HEK293 (cell line): ENCODE measurements at regions not wholly inside any gene's neighbourhood (a gene's known extent, or its start where the extent isn't known, plus 50 kb on each side); places are given as distances from the start of the nearest gene placed in this dataset.
A peak's percentile ranks its signal among the peaks of the same experiment; 100 is the strongest.
"Not testable (repeated sequence)": the region's sequence is repeated elsewhere in the genome, so short reads cannot be mapped to it uniquely, and the experiment has no call there.

Experiments used
- CTCF ChIA-PET: fragments of 350-600 bp; formaldehyde crosslinking; extraction: SDS; loops from one replicate; lab custom pipeline; 2021; ENCODE audit warnings: antibody characterized with exemption; lab: Yijun Ruan, JAX
- POLR2A ChIA-PET: fragments of 300-600 bp; formaldehyde crosslinking; extraction: SDS; loops from one replicate; lab custom pipeline; 2020; ENCODE audit warnings: antibody characterized with exemption, inconsistent platforms; lab: Yijun Ruan, JAX
- H3K27ac ChIP-seq: fragments of 200-500 bp; sonication (Bioruptor generic); 2 replicates; pipeline ENCODE4 v1.5.1; 2014; ENCODE audit warnings: low read depth, low read length, control low read depth, inconsistent platforms; ENCODE audit errors: extremely low read depth
- H3K36me3 ChIP-seq, 2 experiments: fragments of 200-500 bp in 1 of 2; sonication (Bioruptor generic) in 1 of 2; 1 replicate in 1 of 2; 2 replicates in 1 of 2; pipeline ENCODE4 v1.5.1; 2014 to 2017; ENCODE audit warnings: inconsistent platforms in 2 of 2, low read length in 2 of 2; ENCODE audit not compliant: control insufficient read depth in 2 of 2, insufficient read depth in 1 of 2
- H3K4me1 ChIP-seq: fragments of 200-500 bp; sonication (Bioruptor generic); 2 replicates; pipeline ENCODE4 v1.5.1; 2014; ENCODE audit warnings: mild to moderate bottlenecking, low read length, inconsistent platforms; ENCODE audit not compliant: control insufficient read depth, insufficient read depth
- H3K4me3 ChIP-seq: 2 replicates; pipeline ENCODE4 v1.5.1; 2011; ENCODE audit warnings: low read depth, mild to moderate bottlenecking, control low read depth, low read length, moderate library complexity
- H3K9me3 ChIP-seq: fragments of 200-500 bp; sonication (Bioruptor generic); 2 replicates; pipeline ENCODE4 v1.5.1; 2014; ENCODE audit warnings: low read depth, low read length, inconsistent platforms; ENCODE audit not compliant: control insufficient read depth, insufficient read depth
- GLIS2 ChIP-seq: fragments of 450-650 bp; formaldehyde crosslinking; IDR thresholded peaks from 2 replicates; pipeline ENCODE4 v1.5.1; 2016; ENCODE audit warnings: missing biosample characterization, missing genetic modification characterization
- MEIS1 ChIP-seq: sonication (generic); formaldehyde crosslinking; IDR thresholded peaks from 2 replicates; pipeline ENCODE4 v1.8.1; 2022; ENCODE audit warnings: missing genetic modification reagents, mild to moderate bottlenecking, borderline replicate concordance
- ZBTB17 ChIP-seq: fragments of 450-650 bp; formaldehyde crosslinking; IDR thresholded peaks from 2 replicates; pipeline ENCODE4 v1.5.1; 2016; ENCODE audit warnings: missing biosample characterization, missing genetic modification characterization
- ZNF155 ChIP-seq: fragments of 450-650 bp; formaldehyde crosslinking; IDR thresholded peaks from 2 replicates; pipeline ENCODE4 v1.5.1; 2016; ENCODE audit warnings: missing biosample characterization, missing genetic modification characterization
- ZNF157 ChIP-seq: fragments of 450-650 bp; formaldehyde crosslinking; IDR thresholded peaks from 2 replicates; pipeline ENCODE4 v1.5.1; 2016; ENCODE audit warnings: missing biosample characterization, missing genetic modification characterization
- ZNF169 ChIP-seq: fragments of 450-650 bp; formaldehyde crosslinking; IDR thresholded peaks from 2 replicates; pipeline ENCODE4 v1.5.1; 2016; ENCODE audit warnings: missing biosample characterization, missing genetic modification characterization
- ZNF223 ChIP-seq: fragments of 450-650 bp; formaldehyde crosslinking; IDR thresholded peaks from 2 replicates; pipeline ENCODE4 v1.5.1; 2016; ENCODE audit warnings: missing biosample characterization, missing genetic modification characterization
- ZNF248 ChIP-seq: fragments of 450-650 bp; formaldehyde crosslinking; IDR thresholded peaks from 2 replicates; pipeline ENCODE4 v1.5.1; 2017; ENCODE audit warnings: missing biosample characterization, missing genetic modification characterization
- ZNF266 ChIP-seq: fragments of 450-650 bp; formaldehyde crosslinking; IDR thresholded peaks from 2 replicates; pipeline ENCODE4 v1.5.1; 2016; ENCODE audit warnings: missing biosample characterization, missing genetic modification characterization, low read depth
- ZNF311 ChIP-seq: fragments of 450-650 bp; formaldehyde crosslinking; IDR thresholded peaks from 2 replicates; pipeline ENCODE4 v1.5.1; 2017; ENCODE audit warnings: missing biosample characterization, missing genetic modification characterization, borderline replicate concordance
- ZNF366 ChIP-seq: fragments of 450-650 bp; formaldehyde crosslinking; conservative IDR thresholded peaks from 2 replicates; pipeline ENCODE4 v1.5.1; 2016; ENCODE audit warnings: missing biosample characterization, missing genetic modification characterization
- ZNF404 ChIP-seq: fragments of 450-650 bp; formaldehyde crosslinking; IDR thresholded peaks from 2 replicates; pipeline ENCODE4 v1.5.1; 2017; ENCODE audit warnings: missing biosample characterization, missing genetic modification characterization
- ZNF48 ChIP-seq: fragments of 450-650 bp; formaldehyde crosslinking; IDR thresholded peaks from 2 replicates; pipeline ENCODE4 v1.5.1; 2016; ENCODE audit warnings: missing biosample characterization, missing genetic modification characterization
- ZNF501 ChIP-seq: fragments of 450-650 bp; formaldehyde crosslinking; IDR thresholded peaks from 2 replicates; pipeline ENCODE4 v1.5.1; 2016; ENCODE audit warnings: missing biosample characterization, missing genetic modification characterization
- ZNF529 ChIP-seq: fragments of 450-650 bp; formaldehyde crosslinking; IDR thresholded peaks from 2 replicates; pipeline ENCODE4 v1.5.1; 2017; ENCODE audit warnings: missing genetic modification characterization, missing biosample characterization; ENCODE audit not compliant: insufficient replicate concordance
- ZNF560 ChIP-seq: fragments of 450-650 bp; formaldehyde crosslinking; IDR thresholded peaks from 2 replicates; pipeline ENCODE4 v1.5.1; 2017; ENCODE audit warnings: missing biosample characterization, missing genetic modification characterization, borderline replicate concordance
- ZNF580 ChIP-seq: fragments of 450-650 bp; formaldehyde crosslinking; IDR thresholded peaks from 2 replicates; pipeline ENCODE4 v1.5.1; 2016; ENCODE audit warnings: missing biosample characterization, missing genetic modification characterization
- ZNF658 ChIP-seq: fragments of 450-650 bp; formaldehyde crosslinking; IDR thresholded peaks from 2 replicates; pipeline ENCODE4; 2016; ENCODE audit warnings: missing biosample characterization, missing genetic modification characterization
- ZNF704 ChIP-seq: fragments of 450-650 bp; formaldehyde crosslinking; IDR thresholded peaks from 2 replicates; pipeline ENCODE4 v1.5.1; 2016; ENCODE audit warnings: missing biosample characterization, missing genetic modification characterization
- ZSCAN16 ChIP-seq: fragments of 450-650 bp; formaldehyde crosslinking; IDR thresholded peaks from 2 replicates; pipeline ENCODE4 v1.5.1; 2016; ENCODE audit warnings: missing biosample characterization, missing genetic modification characterization
- TF ChIP-seq, protein P1 (sequence below): fragments of 450-650 bp; formaldehyde crosslinking; IDR thresholded peaks from 2 replicates; pipeline ENCODE4 v1.5.0; 2017; ENCODE audit warnings: missing biosample characterization, missing genetic modification characterization, borderline replicate concordance
- TF ChIP-seq, protein P2 (sequence below): fragments of 450-650 bp; formaldehyde crosslinking; IDR thresholded peaks from 2 replicates; pipeline ENCODE4 v1.5.1; 2016; ENCODE audit warnings: missing biosample characterization, missing genetic modification characterization, borderline replicate concordance
- TF ChIP-seq, protein P3 (sequence below): fragments of 450-650 bp; formaldehyde crosslinking; IDR thresholded peaks from 2 replicates; pipeline ENCODE4 v1.5.1; 2017; ENCODE audit warnings: missing biosample characterization, missing genetic modification characterization

DNA sequence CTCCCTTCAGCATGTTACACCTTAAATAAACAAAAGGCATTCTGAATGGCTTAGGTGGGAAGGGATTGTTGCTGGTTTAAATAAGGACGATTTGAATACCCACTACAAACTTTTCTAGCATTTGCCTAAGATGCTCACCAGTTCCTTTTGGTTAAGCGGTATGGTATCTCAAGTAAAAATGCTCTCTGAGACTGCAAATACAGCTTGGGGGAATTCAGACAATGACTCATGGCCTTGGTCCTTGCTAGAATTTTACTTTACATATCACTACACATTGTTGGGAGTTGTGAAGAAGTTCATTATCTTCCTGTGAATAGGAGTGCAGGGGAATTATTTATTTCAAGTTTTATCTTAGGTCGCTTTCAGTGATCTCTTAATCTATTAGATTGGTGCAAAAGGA, 670.7 kb downstream of the UTRN start (continued):
- TF ChIP-seq, protein P1, sequence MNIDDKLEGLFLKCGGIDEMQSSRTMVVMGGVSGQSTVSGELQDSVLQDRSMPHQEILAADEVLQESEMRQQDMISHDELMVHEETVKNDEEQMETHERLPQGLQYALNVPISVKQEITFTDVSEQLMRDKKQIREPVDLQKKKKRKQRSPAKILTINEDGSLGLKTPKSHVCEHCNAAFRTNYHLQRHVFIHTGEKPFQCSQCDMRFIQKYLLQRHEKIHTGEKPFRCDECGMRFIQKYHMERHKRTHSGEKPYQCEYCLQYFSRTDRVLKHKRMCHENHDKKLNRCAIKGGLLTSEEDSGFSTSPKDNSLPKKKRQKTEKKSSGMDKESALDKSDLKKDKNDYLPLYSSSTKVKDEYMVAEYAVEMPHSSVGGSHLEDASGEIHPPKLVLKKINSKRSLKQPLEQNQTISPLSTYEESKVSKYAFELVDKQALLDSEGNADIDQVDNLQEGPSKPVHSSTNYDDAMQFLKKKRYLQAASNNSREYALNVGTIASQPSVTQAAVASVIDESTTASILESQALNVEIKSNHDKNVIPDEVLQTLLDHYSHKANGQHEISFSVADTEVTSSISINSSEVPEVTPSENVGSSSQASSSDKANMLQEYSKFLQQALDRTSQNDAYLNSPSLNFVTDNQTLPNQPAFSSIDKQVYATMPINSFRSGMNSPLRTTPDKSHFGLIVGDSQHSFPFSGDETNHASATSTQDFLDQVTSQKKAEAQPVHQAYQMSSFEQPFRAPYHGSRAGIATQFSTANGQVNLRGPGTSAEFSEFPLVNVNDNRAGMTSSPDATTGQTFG (tag by site-specific recombination): no peak
- TF ChIP-seq ZNF658 (tag by site-specific recombination) (no peak), ZNF560 (no peak)

GRCh38 chr6:144956697-144957096, 671.6 kb downstream of the UTRN start:
- H3K4me3 ChIP-seq, H3K4me1 ChIP-seq, CTCF ChIA-PET, H3K36me3 ChIP-seq: not testable (repeated sequence)
- TF ChIP-seq ZNF366 (peak; percentile 92), ZBTB17 (tag by site-specific recombination) (peak; percentile 73; the same call in 1 of the 2 replicates)
- TF ChIP-seq, all 188 proteins: peak for 2; not testable (repeated sequence) for 186
- POLR2A ChIA-PET, H3K27ac ChIP-seq, H3K9me3 ChIP-seq: not testable (repeated sequence)

DNA sequence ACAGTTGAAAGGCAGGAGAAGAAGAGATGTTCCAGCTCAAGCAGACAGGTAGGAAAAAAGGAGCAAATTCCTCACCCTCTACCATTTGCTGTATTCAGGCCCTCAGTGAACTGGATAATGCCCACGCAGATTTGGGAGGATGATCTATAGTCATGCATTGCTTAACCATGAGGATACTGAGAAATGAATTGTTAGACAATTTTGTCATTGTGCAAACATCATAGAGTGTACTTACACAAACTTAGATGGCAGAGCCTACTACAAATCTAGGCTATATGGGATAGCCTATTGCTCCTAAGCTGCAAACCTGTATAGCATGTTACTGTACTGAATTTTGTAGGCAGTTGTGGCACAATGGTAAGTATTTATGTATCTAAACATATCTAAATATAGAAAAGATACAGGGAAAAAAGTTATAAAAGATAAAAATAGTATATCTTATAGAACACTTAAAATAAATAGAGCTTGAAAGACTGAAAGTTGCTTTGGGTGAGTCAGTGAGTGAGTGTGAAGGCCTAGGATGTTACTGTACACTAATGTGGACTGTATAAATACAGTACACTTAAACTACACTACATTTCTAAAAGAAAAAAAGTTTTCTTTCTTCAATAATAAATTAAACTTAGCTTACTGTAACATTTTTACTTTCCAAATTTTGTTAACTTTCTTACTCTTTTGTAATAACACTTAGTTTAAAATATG, 672.3 kb downstream of the UTRN start:
- Histone ChIP-seq H3K9me3 (no peaks in the 10 kb centered on the region), H3K36me3 (no peaks in the 10 kb centered on the region), H3K27ac (no peak overlapping the region), H3K4me3 (no peak overlapping the region), H3K4me1 (no peaks in the 10 kb centered on the region)
- ChIA-PET POLR2A (no interaction called here), CTCF (no interaction called here)
- no peak for TF ChIP-seq GLIS2 (tag by site-specific recombination)
- no peak for TF ChIP-seq ZNF404 (tag by site-specific recombination)
- TF ChIP-seq, protein P2, sequence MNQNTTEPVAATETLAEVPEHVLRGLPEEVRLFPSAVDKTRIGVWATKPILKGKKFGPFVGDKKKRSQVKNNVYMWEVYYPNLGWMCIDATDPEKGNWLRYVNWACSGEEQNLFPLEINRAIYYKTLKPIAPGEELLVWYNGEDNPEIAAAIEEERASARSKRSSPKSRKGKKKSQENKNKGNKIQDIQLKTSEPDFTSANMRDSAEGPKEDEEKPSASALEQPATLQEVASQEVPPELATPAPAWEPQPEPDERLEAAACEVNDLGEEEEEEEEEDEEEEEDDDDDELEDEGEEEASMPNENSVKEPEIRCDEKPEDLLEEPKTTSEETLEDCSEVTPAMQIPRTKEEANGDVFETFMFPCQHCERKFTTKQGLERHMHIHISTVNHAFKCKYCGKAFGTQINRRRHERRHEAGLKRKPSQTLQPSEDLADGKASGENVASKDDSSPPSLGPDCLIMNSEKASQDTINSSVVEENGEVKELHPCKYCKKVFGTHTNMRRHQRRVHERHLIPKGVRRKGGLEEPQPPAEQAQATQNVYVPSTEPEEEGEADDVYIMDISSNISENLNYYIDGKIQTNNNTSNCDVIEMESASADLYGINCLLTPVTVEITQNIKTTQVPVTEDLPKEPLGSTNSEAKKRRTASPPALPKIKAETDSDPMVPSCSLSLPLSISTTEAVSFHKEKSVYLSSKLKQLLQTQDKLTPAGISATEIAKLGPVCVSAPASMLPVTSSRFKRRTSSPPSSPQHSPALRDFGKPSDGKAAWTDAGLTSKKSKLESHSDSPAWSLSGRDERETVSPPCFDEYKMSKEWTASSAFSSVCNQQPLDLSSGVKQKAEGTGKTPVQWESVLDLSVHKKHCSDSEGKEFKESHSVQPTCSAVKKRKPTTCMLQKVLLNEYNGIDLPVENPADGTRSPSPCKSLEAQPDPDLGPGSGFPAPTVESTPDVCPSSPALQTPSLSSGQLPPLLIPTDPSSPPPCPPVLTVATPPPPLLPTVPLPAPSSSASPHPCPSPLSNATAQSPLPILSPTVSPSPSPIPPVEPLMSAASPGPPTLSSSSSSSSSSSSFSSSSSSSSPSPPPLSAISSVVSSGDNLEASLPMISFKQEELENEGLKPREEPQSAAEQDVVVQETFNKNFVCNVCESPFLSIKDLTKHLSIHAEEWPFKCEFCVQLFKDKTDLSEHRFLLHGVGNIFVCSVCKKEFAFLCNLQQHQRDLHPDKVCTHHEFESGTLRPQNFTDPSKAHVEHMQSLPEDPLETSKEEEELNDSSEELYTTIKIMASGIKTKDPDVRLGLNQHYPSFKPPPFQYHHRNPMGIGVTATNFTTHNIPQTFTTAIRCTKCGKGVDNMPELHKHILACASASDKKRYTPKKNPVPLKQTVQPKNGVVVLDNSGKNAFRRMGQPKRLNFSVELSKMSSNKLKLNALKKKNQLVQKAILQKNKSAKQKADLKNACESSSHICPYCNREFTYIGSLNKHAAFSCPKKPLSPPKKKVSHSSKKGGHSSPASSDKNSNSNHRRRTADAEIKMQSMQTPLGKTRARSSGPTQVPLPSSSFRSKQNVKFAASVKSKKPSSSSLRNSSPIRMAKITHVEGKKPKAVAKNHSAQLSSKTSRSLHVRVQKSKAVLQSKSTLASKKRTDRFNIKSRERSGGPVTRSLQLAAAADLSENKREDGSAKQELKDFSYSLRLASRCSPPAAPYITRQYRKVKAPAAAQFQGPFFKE (tag by site-specific recombination): no peak
- no peak for TF ChIP-seq ZNF223 (tag by site-specific recombination)
- TF ChIP-seq MEIS1 (CRISPR knock-in tag): no peak
- no peak for TF ChIP-seq ZNF169 (tag by site-specific recombination)
- TF ChIP-seq ZNF248 (tag by site-specific recombination): no peak
- no peak for TF ChIP-seq ZNF704 (tag by site-specific recombination)
- TF ChIP-seq ZNF501 (tag by site-specific recombination): no peak
- TF ChIP-seq ZNF155 (tag by site-specific recombination): no peak
- TF ChIP-seq ZNF266 (tag by site-specific recombination): no peak
- TF ChIP-seq ZNF529 (tag by site-specific recombination): no peak
- no peak for TF ChIP-seq ZNF48 (tag by site-specific recombination)
- no peak for TF ChIP-seq ZSCAN16
- no peak for TF ChIP-seq ZNF580 (tag by site-specific recombination)
- no peak for TF ChIP-seq ZNF311 (tag by site-specific recombination)
- TF ChIP-seq, protein P3, sequence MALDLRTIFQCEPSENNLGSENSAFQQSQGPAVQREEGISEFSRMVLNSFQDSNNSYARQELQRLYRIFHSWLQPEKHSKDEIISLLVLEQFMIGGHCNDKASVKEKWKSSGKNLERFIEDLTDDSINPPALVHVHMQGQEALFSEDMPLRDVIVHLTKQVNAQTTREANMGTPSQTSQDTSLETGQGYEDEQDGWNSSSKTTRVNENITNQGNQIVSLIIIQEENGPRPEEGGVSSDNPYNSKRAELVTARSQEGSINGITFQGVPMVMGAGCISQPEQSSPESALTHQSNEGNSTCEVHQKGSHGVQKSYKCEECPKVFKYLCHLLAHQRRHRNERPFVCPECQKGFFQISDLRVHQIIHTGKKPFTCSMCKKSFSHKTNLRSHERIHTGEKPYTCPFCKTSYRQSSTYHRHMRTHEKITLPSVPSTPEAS: no peak
- no peak for TF ChIP-seq ZNF157 (tag by site-specific recombination)
